ENCODE measurements at regions not wholly inside any gene's neighbourhood (a gene's known extent, or its start where the extent isn't known, plus 50 kb on each side); places are given as distances from the start of the nearest gene placed in this dataset.

DNA sequence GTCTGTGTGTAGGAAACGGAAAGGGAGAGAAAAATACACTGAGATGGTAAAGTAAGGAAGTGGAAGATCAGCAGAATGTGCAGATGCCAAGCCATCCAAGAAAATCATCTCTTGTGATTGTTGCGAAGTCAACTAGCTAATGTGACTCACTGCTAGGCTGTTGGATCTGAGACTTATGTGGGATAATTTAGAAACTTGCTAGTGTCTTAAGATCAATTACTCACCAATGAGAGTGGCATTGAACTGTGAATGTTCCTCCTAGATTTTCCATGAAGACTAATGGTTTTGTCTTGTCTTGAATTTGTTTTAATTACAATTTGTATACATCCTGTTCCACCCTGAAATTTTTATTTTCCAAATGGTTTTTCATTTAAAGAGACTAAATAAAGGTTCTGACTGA is 771.6 kb downstream of the EFNB2 start:
- Histone ChIP-seq H3K36me3 (ENCODE audit: low read depth, missing control alignments) (no peaks in the 10 kb centered on the region), H3K27me3 (no peaks in the 10 kb centered on the region), H3K27ac (no peak overlapping the region), H3K4me1 (no peaks in the 10 kb centered on the region), H3K9me3 (no peaks in the 10 kb centered on the region), H3K4me3 (no peak overlapping the region)
- intact Hi-C loops (cut with DNase I; ENCODE audit: low total_unique reads) = no loop called here
- no peak for TF ChIP-seq POLR2A (IDR thresholded peaks at IDR 0.05)
- TF ChIP-seq, protein P1, sequence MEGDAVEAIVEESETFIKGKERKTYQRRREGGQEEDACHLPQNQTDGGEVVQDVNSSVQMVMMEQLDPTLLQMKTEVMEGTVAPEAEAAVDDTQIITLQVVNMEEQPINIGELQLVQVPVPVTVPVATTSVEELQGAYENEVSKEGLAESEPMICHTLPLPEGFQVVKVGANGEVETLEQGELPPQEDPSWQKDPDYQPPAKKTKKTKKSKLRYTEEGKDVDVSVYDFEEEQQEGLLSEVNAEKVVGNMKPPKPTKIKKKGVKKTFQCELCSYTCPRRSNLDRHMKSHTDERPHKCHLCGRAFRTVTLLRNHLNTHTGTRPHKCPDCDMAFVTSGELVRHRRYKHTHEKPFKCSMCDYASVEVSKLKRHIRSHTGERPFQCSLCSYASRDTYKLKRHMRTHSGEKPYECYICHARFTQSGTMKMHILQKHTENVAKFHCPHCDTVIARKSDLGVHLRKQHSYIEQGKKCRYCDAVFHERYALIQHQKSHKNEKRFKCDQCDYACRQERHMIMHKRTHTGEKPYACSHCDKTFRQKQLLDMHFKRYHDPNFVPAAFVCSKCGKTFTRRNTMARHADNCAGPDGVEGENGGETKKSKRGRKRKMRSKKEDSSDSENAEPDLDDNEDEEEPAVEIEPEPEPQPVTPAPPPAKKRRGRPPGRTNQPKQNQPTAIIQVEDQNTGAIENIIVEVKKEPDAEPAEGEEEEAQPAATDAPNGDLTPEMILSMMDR (IDR thresholded peaks at IDR 0.05) = no peak
- DNase-seq = no peak
- 88 to 89% methylated on average over 2 of the region's 2 CpGs for WGBS, 2 donors

DNA sequence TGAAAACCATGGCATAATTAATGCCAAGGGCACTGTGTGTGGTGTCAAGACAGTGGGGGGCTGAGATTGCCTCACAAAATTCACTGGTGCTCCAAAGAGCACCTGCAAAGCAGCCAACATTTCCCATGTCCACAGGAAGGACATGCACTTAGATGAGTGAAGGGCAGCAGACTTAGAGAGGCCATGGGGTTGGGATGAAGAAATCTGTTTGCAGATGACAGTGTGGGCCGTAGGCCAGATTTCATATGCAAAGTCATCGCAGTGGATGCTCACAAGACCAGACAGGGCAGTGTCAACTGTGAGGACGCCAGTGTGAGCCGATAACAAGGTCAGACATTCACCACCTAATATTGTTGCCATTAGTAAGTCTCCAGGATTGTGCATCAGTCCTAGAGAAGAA is 773.4 kb downstream of the EFNB2 start:
- no peak overlapping the region for H3K27ac ChIP-seq
- TF ChIP-seq, protein P1 (IDR thresholded peaks at IDR 0.05) = no peak
- no peak for TF ChIP-seq POLR2A (IDR thresholded peaks at IDR 0.05)
- no peaks in the 10 kb centered on the region for H3K9me3 ChIP-seq
- DNase-seq = no peak
- H3K4me3 ChIP-seq = no peak overlapping the region
- H3K4me1 ChIP-seq = no peaks in the 10 kb centered on the region
- H3K27me3 ChIP-seq = no peaks in the 10 kb centered on the region
- intact Hi-C loops (cut with DNase I; ENCODE audit: low total_unique reads) = no loop called here
- WGBS, 2 donors = 88 to 92% methylated on average over 4 of the region's 4 CpGs
- H3K36me3 ChIP-seq (ENCODE audit: low read depth, missing control alignments) = no peaks in the 10 kb centered on the region

DNA sequence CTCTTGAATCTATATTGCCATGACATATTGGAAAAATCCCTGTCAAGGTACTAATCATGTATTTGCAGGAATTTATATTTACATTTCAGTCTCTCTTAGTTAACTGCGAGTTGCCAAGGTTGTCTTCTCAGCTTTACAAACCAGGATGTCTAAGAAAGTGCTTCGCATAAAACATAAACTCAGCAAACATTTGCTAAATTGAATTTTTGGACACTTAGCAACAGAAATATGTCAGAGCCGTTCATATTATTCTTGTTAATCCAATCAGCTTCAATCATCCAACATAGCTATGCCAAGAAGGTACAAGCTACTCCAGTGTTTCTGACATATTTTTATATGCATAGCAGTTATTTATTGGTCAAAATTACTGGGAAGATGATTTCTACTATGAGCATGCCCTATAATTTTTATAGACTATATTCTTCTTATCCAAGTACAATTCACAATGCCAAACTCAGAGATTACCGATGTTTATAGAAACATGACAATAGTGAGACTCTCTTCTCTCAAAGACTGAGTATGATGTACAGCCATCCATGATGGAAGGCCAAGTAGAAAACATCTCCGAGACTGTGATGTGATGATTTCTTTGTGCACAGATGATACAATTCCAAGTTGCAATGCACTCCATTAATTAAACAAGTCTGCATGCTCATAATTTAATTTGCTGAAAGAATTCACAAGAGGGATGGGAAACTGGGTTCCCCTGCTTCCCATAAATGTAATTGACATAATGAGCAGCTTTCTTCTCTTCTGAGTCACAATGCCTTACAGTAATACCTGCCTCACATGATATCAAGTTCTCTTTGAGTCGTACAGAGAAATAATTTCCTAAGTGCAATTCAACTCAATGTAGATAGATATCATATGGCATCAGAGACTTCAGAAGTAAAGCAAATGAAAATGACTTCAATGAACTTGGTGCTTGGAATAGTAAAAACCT is 776.3 kb downstream of the EFNB2 start:
- no peaks in the 10 kb centered on the region for H3K27me3 ChIP-seq
- TF ChIP-seq, protein P1 (IDR thresholded peaks at IDR 0.05) = no peak
- no peak for TF ChIP-seq POLR2A (IDR thresholded peaks at IDR 0.05)
- DNase-seq = no peak
- no peaks in the 10 kb centered on the region for H3K9me3 ChIP-seq
- WGBS, 2 donors = 89 to 93% methylated on average over 6 of the region's 6 CpGs
- no peaks in the 10 kb centered on the region for H3K4me1 ChIP-seq
- H3K4me3 ChIP-seq = no peak overlapping the region
- intact Hi-C loops (cut with DNase I; ENCODE audit: low total_unique reads) = no loop called here
- H3K36me3 ChIP-seq (ENCODE audit: low read depth, missing control alignments) = no peaks in the 10 kb centered on the region
- H3K27ac ChIP-seq = no peak overlapping the region

- no peaks in the 10 kb centered on the region for H3K9me3 ChIP-seq
- TF ChIP-seq, protein P1 (IDR thresholded peaks at IDR 0.05) = no peak
- no peak for TF ChIP-seq POLR2A (IDR thresholded peaks at IDR 0.05)
- intact Hi-C loops (cut with DNase I; ENCODE audit: low total_unique reads) = no loop called here
- no peak overlapping the region for H3K27ac ChIP-seq
- H3K4me3 ChIP-seq = no peak overlapping the region
- H3K36me3 ChIP-seq (ENCODE audit: low read depth, missing control alignments) = no peaks in the 10 kb centered on the region
- WGBS, 2 donors = 42% methylated on average over 6 of the region's 6 CpGs
- no peaks in the 10 kb centered on the region for H3K4me1 ChIP-seq
- no peaks in the 10 kb centered on the region for H3K27me3 ChIP-seq
- no peak for DNase-seq
Observed at GRCh38 chr13:105740739-105741138, 794.7 kb downstream of the EFNB2 start.

DNA sequence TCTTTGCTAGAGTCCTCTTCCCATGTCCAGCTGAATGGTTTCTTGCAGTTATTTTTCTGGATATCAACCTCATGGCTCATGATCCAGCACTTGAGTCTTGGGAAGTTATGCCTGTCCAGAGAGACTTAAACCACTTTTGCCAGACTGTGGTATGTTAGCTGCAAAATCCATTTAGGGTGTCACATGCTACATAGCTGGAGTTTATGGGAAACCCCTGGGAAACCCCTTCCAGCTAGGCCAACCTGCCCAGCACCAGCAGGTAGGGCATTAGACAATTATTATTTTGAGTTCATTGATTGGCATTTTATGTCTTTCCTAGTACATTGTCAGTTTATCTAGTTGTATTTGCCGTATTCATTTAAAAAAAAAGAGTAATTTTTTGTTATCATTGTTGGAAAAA is 797.8 kb downstream of the EFNB2 start:
- Histone ChIP-seq H3K4me1 (no peaks in the 10 kb centered on the region), H3K9me3 (no peaks in the 10 kb centered on the region), H3K36me3 (ENCODE audit: low read depth, missing control alignments) (no peaks in the 10 kb centered on the region), H3K27me3 (no peaks in the 10 kb centered on the region), H3K4me3 (no peak overlapping the region), H3K27ac (no peak overlapping the region)
- TF ChIP-seq, protein P1 (IDR thresholded peaks at IDR 0.05) = no peak
- TF ChIP-seq POLR2A (IDR thresholded peaks at IDR 0.05) = no peak
- no peak for DNase-seq
- intact Hi-C loops (cut with DNase I; ENCODE audit: low total_unique reads) = no loop called here
- WGBS, 2 donors = 78 to 87% methylated on average over 1 of the region's 1 CpG
